HG02885 (cell line): ENCODE measurements at regions not wholly inside any gene's neighbourhood (a gene's known extent, or its start where the extent isn't known, plus 50 kb on each side); places are given as distances from the start of the nearest gene placed in this dataset.
A peak's percentile ranks its signal among the peaks of the same experiment; 100 is the strongest.
"Not testable (repeated sequence)": the region's sequence is repeated elsewhere in the genome, so short reads cannot be mapped to it uniquely, and the experiment has no call there.

Source experiments
- ATAC-seq: cut with Tn5 transposase; IDR thresholded peaks from one replicate; pipeline ENCODE4 v1.9.1; 2021; ENCODE audit warnings: mild to moderate bottlenecking; ENCODE audit not compliant: unreplicated experiment, poor library complexity

GRCh38 chr4:33785843-33786242 lies 2458.5 kb downstream of the ARAP2 start:
- ATAC-seq, result no peak

- ATAC-seq, result peak; percentile 77
Observed at GRCh38 chr4:33802578-33802977, 2441.7 kb downstream of the ARAP2 start.

- ATAC-seq, result no peak
Observed at GRCh38 chr4:33825685-33826084, 2418.6 kb downstream of the ARAP2 start.

GRCh38 chr4:33829356-33829755 lies 2415.0 kb downstream of the ARAP2 start:
- not testable (repeated sequence) for ATAC-seq

GRCh38 chr4:33831442-33832066 lies 2412.8 kb downstream of the ARAP2 start:
- no peak for ATAC-seq

GRCh38 chr4:33835764-33836163 lies 2408.6 kb downstream of the ARAP2 start:
- ATAC-seq, result not testable (repeated sequence)

GRCh38 chr4:33837043-33837838 lies 2407.1 kb downstream of the ARAP2 start:
- no peak for ATAC-seq

- ATAC-seq, result no peak
Observed at GRCh38 chr4:33841120-33841519, 2403.2 kb downstream of the ARAP2 start.

- no peak for ATAC-seq
Observed at GRCh38 chr4:33850371-33850902, 2393.9 kb downstream of the ARAP2 start.

GRCh38 chr4:33853670-33854069 lies 2390.6 kb downstream of the ARAP2 start:
- ATAC-seq, result not testable (repeated sequence)

GRCh38 chr4:33864290-33864859 lies 2379.9 kb downstream of the ARAP2 start:
- no peak for ATAC-seq

- no peak for ATAC-seq
Observed at GRCh38 chr4:33873791-33874190, 2370.5 kb downstream of the ARAP2 start.

GRCh38 chr4:33878710-33879109 lies 2365.6 kb downstream of the ARAP2 start:
- ATAC-seq, result no peak

GRCh38 chr4:33881176-33881575 lies 2363.1 kb downstream of the ARAP2 start:
- ATAC-seq, result no peak

- ATAC-seq, result no peak
Observed at GRCh38 chr4:33882246-33882990, 2361.9 kb downstream of the ARAP2 start.

GRCh38 chr4:33883111-33883510 lies 2361.2 kb downstream of the ARAP2 start:
- no peak for ATAC-seq

- ATAC-seq, result no peak
Observed at GRCh38 chr4:33886356-33886755, 2358.0 kb downstream of the ARAP2 start.

- ATAC-seq, result no peak
Observed at GRCh38 chr4:33890841-33891240, 2353.5 kb downstream of the ARAP2 start.

GRCh38 chr4:33911959-33912358 lies 2332.4 kb downstream of the ARAP2 start:
- no peak for ATAC-seq

- no peak for ATAC-seq
Observed at GRCh38 chr4:33914386-33914785, 2329.9 kb downstream of the ARAP2 start.

GRCh38 chr4:33923469-33923868 lies 2320.8 kb downstream of the ARAP2 start:
- no peak for ATAC-seq
